ENCODE measurements at regions not wholly inside any gene's neighbourhood (a gene's known extent, or its start where the extent isn't known, plus 50 kb on each side); places are given as distances from the start of the nearest gene placed in this dataset.

DNA sequence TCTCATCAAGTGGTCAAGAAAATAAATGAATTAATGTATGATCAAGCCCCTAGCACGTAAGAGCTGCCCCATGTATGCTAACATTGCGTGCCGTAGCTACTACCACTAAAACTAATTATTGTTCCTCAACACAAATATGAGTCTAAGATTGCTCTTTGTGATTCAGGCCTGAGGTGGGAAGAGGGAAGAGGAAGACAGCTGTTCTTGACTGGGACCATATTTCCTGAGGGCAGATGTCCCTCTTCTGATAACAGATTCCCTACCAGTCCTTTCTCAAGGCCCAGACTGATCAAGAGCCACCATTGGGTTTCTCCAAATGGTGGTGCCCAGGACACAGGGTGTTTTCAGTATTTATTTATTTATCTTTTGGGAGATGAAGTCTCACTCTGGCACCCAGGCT, 87.2 kb upstream of the CADM1 start:
- TF ChIP-seq CTCF (IDR thresholded peaks at IDR 0.05): no peak
- no peak for TF ChIP-seq POLR2A (IDR thresholded peaks at IDR 0.05)
- no peak for TF ChIP-seq POLR2AphosphoS5 (IDR thresholded peaks at IDR 0.05; ENCODE audit: insufficient read depth in 1 of 2, low read depth in 1 of 2)
